Mucosa of gallbladder (tissue), 1 donor: ENCODE measurements at regions not wholly inside any gene's neighbourhood (a gene's known extent, or its start where the extent isn't known, plus 50 kb on each side); places are given as distances from the start of the nearest gene placed in this dataset.
"Not testable (repeated sequence)": the region's sequence is repeated elsewhere in the genome, so short reads cannot be mapped to it uniquely, and the experiment has no call there.

ENCODE experiments used
- DNase-seq: peaks from one replicate; pipeline ENCODE4 v3.0.0-alpha.2; 2020; ENCODE audit warnings: low spot score
- donor health status: DM: no; HTN: no; CAD: no.

DNA sequence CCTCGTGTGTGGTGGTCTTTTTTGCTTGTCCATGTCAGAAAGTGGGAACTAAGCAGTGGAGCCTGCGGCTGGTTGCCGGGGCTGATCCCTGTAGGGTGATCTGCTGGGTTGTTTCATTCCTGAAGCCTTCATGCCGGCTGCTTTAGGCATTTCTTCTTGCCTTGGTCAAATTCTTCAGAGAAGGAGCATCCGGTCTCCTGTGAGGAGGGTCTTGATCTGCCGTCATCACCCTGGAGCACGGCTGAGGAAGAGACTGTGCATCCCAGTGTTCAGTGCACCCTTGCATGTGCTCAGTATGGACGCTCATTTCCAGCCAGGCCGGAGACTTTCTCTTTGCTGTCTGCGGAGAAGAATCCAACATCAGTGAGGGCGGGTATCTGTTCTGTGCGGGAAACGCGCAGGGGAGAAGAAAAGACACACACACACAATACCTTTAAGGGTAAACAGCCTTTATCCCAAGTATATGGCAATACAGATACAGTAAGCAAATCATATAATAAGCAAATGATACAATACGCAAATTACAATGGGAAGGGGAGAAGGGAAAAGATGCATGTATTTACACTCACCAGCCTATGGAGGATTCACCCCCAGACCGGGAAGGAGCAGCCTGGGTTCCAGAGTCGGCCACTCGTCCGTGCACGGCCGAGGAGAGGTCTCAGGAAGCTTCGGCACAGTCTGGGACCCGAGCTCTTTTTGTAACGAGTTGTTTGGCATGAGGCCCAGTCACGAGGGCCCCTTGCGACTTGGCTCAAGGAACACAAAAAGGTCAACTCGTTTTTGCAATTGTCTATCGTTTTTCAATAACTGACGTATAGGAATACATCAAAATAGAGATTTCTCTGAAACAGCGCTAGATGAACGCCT lies 1366.8 kb upstream of the TMEM132C start:
- no peak for DNase-seq

DNA sequence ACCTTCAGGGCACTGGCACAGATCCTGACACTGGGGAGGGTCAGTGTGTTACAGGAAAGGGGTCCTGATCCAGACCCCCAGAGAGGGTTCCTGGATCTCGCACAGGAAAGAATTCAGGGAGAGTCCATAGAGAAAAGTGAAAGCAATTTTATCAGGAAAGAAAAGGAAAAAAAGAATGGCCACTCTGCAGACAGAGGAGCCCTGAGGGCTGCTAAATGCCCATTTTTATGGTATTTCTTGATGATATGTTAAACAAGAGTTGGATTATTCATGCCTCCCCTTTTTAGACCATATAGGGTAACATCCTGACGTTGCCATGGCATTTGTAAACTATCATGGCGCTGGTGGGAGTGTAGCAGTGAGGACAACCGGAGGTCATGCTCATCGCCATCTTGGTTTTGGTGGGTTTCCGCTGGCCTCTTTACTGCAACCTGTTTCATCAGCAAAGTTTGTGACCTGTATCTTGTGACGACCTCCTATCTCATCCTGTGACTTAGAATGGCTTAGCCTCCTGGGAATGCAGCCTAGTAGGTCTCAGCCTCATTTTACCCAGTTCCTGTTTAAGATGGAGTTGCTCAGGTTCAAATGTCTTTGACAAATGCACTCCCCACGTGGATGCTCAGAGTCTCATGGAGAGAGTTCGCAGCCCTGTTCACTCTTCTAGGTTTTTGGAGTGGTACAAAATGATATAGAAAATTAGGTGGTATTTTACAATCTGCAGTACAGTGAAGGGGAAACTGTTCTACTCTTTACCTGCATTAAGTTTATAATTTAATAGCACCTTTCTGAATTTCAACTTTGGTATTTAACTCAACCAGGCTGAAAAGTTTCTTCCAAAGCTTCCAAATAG lies 1363.7 kb upstream of the TMEM132C start:
- no peak for DNase-seq

- no peak for DNase-seq
Observed at GRCh38 chr12:126905752-126906151, 1361.2 kb upstream of the TMEM132C start.

DNA sequence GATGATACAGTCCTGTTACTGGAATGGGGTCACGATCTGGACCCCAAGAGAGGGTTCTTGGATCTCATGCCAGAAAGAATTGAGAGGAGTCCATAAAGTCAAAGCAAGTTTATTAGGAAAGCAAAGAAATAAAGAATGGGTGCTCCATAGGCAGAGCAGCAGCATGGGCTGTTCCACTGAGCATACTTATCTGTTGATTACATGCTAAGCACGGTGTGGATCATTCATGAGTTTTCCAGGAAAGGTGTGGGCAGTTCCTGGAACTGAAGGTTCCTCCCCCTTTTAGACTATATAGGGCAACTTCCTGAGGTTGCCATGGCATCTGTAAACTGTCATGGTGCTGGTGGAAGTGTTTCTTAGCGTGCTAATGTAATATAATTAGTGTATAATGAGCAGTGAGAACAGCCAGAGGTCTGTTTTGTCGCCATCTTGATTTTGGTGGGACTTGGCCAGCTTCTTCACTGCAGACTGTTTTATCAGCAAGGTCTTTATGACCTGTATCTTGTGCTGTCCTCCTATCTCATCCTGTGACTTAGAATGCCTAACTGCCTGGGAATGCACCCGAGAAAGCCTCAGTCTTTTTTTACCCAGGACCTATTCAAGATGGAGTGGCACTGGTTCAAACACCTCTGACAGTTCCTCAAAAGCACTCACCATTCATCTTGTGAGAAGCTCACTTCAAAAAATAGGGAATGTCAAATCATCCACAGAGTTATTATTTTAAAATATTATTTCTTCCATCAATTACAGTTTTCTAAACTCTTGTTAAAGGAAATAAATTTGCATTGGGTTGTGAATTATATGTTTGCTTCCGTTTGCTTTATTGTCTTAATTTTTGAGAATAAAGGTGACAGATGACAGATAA lies 1358.8 kb upstream of the TMEM132C start:
- no peak for DNase-seq

GRCh38 chr12:126908765-126909142 lies 1358.2 kb upstream of the TMEM132C start:
- DNase-seq: no peak

DNA sequence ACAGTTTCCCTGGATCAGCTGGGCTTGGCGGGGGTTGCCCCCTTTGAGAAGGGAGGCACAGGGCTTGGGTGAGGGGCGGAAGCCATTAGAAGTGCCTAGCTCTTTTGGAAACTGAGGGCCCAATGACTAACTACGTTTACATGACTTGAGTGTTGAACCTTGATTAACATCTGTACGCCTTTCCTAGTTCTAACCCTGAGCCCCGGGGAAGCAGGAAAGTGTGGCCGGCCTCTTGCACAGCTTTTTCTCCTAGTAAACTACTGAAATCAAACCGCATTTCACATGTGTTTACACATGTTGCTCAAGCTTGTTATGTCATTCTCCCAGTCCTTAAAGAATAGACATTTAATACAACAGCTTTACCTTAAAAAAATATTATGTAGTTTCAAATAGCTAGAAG lies 1356.4 kb upstream of the TMEM132C start:
- no peak for DNase-seq

DNA sequence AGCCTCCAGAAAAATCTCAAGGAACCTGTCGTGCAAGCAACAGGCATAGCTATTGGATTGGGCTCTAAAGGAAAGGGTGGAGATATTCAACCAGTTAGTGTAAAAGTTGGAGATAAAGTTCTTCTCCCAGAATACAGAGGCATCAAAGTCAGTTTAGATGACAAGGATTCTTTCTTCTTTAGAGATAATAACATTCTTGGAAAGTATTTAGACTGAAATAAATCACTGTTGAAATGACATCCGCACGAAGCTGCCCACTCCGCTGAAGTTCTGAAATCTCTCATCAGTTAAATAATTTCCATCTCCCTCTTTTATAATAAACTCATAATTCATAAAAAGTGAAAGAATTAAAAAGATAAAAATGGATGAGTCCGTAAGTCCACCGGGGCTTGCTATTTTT lies 1354.9 kb upstream of the TMEM132C start:
- DNase-seq: no peak

GRCh38 chr12:126914170-126914793 lies 1352.7 kb upstream of the TMEM132C start:
- no peak for DNase-seq

DNA sequence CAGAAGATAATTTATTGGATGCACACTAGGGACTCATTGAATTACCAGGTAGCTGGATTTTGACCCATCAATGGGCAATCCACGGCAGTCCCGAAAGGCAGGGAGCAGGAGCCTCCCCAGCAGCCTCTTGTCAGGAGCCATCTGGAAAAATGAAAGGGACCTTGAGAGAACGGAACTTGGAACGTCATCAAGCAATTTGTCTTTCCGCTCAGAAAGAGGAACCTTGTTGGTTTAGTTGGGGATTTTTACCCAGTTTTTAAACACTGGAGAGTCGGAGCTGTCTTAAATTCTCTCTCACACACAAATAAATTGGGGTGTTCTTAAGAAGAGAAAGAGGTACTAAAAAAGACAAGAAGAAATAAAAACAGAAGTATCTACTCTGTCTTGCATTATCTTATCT lies 1351.7 kb upstream of the TMEM132C start:
- no peak for DNase-seq

DNA sequence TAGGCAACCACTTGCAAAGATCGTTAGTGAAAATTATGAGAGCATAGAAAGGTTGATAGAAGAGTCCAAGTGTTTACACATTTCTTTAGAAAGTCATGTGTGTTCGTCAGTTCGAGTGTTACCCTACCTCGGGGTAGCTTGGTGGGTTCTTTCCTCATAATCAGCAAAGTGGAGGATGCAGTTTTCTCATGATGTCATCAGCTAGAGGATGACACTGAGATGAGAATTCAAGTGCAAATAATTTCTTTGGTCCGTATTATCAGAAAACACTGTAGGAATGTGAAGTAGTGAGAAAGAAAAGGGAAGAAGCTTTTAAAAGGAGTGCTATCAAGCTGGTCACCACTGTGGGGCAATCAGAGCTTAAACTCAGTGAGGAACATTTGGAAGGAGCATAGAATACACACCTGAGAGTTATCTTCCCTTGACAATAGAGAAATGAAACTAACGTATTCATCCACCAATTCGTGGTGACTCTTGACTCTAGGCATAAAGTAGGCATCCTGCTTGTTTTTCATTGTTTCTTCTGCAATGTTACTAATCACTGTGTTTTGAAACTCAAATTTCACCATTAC lies 1340.9 kb upstream of the TMEM132C start:
- no peak for DNase-seq

- DNase-seq: no peak
Observed at GRCh38 chr12:126930234-126930633, 1336.7 kb upstream of the TMEM132C start.

DNA sequence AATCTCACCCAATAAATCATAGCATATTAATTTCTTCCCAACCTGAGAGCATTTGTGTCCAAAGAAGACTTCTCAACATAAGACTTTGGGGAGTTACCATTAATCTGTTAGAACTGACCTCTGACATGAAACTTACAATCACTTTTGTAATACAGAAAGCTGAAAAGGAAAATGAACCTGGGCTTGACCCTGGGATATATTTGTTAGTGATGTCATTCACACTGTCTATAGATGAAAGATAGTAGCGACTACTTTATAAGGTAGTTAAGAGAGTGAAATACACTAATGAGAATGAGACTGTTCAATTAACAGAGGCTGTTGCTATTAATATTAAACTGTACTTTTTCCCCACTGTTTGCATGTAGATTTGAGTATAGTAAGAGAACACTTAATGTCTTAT lies 1334.8 kb upstream of the TMEM132C start:
- no peak for DNase-seq

DNA sequence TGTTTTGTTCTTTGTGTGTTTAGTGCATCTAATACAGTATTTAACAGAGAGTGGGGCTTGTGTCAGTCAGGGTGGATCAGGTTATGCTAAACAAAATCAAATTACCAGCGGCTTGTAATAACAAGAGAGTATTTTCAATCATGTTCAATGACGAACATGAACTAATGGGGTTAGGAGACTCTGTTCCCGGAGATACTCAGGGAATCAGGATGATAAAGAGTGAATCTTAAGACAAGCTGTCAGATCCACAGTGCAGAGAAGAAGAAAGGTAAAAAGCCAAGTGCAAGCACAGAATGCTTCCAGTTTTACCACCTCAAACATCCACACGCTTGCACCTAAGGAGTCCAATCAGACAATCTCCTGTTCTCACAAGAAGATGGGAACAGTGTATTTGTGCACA lies 1331.5 kb upstream of the TMEM132C start:
- no peak for DNase-seq

- DNase-seq: peak; percentile 57
Observed at GRCh38 chr12:126936181-126936851, 1330.7 kb upstream of the TMEM132C start.

- DNase-seq: no peak
Observed at GRCh38 chr12:126937431-126937830, 1329.5 kb upstream of the TMEM132C start.

- no peak for DNase-seq
Observed at GRCh38 chr12:126944684-126945083, 1322.3 kb upstream of the TMEM132C start.

DNA sequence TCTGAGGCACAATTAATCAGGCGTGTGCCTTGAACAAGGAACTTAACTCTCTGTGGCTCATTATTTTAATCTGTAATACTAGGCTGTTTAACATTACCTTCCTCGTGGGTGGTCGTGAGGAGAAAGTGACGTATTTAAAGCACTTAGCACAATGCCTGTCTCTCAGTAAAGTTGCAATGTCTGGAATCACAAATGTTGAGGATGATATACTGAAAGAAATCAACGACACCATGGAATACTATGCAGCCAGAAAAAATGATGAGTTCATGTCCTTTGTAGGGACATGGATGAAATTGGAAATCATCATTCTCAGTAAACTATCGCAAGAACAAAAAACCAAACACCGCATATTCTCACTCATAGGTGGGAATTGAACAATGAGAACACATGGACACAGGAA lies 1320.0 kb upstream of the TMEM132C start:
- not testable (repeated sequence) for DNase-seq

DNA sequence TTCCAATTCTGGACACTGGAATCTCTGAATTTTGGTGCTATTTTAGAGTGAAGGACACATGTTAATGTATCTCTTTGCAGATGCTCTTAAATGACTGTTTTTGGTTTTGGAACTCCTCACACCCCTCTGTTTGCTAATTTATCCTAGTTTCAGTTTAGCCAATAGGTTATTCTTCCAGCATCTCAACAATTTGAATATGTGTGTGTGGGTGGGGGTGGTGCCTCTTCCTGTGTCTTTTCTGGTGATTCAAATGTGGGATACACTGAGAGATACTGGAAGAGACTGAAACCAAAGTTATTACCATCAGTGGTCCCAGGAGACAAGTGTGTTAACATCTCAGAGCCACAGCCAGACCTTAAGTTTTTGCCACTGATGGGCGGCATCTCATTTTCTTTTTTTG lies 1317.4 kb upstream of the TMEM132C start:
- no peak for DNase-seq

- DNase-seq: no peak
Observed at GRCh38 chr12:126950266-126950665, 1316.7 kb upstream of the TMEM132C start.
